ENCODE measurements at regions not wholly inside any gene's neighbourhood (a gene's known extent, or its start where the extent isn't known, plus 50 kb on each side); places are given as distances from the start of the nearest gene placed in this dataset.
A peak's percentile ranks its signal among the peaks of the same experiment; 100 is the strongest.

GRCh38 chr2:207468488-207468887 is 61.3 kb upstream of the CREB1 start:
- DNase-seq = no peak
- Histone ChIP-seq H3K4me1 (peaks cover 10% of the 10 kb centered on the region), H3K4me3 (no peak overlapping the region), H3K36me3 (no peaks in the 10 kb centered on the region), H3K27ac (replicated peaks) (no peak overlapping the region), H3K9me3 (replicated peaks) (no peaks in the 10 kb centered on the region), H3K27me3 (ENCODE audit: low read depth) (no peaks in the 10 kb centered on the region)
- intact Hi-C loops (cut with micrococcal nuclease) = loop anchor here (10.0 kb wide), 1 partner anchor 294 kb away; no protein-coding TSS in a partner anchor
- no peak for TF ChIP-seq CTCF (IDR thresholded peaks at IDR 0.05; ENCODE audit: borderline replicate concordance)

GRCh38 chr2:207469451-207469850 is 60.3 kb upstream of the CREB1 start:
- peaks cover 15% of the 10 kb centered on the region for H3K4me1 ChIP-seq
- no peaks in the 10 kb centered on the region for H3K27me3 ChIP-seq (ENCODE audit: low read depth)
- H3K36me3 ChIP-seq = no peaks in the 10 kb centered on the region
- intact Hi-C loops (cut with micrococcal nuclease) = loop anchor here (10.0 kb wide), 1 partner anchor 295 kb away; no protein-coding TSS in a partner anchor
- TF ChIP-seq CTCF (IDR thresholded peaks at IDR 0.05; ENCODE audit: borderline replicate concordance) = no peak
- H3K27ac ChIP-seq (replicated peaks) = no peak overlapping the region
- H3K4me3 ChIP-seq = no peak overlapping the region
- H3K9me3 ChIP-seq (replicated peaks) = no peaks in the 10 kb centered on the region
- DNase-seq = no peak

- intact Hi-C loops (cut with micrococcal nuclease) = loop anchor here (10.0 kb wide), 1 partner anchor 295 kb away; no protein-coding TSS in a partner anchor
- Histone ChIP-seq H3K4me1 (peaks cover 22% of the 10 kb centered on the region), H3K36me3 (no peaks in the 10 kb centered on the region), H3K4me3 (no peak overlapping the region), H3K27me3 (ENCODE audit: low read depth) (no peaks in the 10 kb centered on the region), H3K9me3 (replicated peaks) (no peaks in the 10 kb centered on the region), H3K27ac (replicated peaks) (no peak overlapping the region)
- no peak for DNase-seq
- TF ChIP-seq CTCF (IDR thresholded peaks at IDR 0.05; ENCODE audit: borderline replicate concordance) = no peak
Measured at GRCh38 chr2:207469943-207470729, 59.6 kb upstream of the CREB1 start.

GRCh38 chr2:207471261-207471660 is 58.5 kb upstream of the CREB1 start:
- Histone ChIP-seq H3K27ac (replicated peaks) (no peak overlapping the region), H3K4me1 (peaks cover 27% of the 10 kb centered on the region), H3K27me3 (ENCODE audit: low read depth) (no peaks in the 10 kb centered on the region), H3K36me3 (no peaks in the 10 kb centered on the region), H3K9me3 (replicated peaks) (no peaks in the 10 kb centered on the region), H3K4me3 (no peak overlapping the region)
- no peak for DNase-seq
- TF ChIP-seq CTCF (IDR thresholded peaks at IDR 0.05; ENCODE audit: borderline replicate concordance) = no peak
- intact Hi-C loops (cut with micrococcal nuclease) = no loop called here

GRCh38 chr2:207472343-207473048 is 57.3 kb upstream of the CREB1 start:
- H3K4me1 ChIP-seq = peaks cover 27% of the 10 kb centered on the region
- intact Hi-C loops (cut with micrococcal nuclease) = no loop called here
- H3K27ac ChIP-seq (replicated peaks) = peak overlapping the region; percentile 28
- no peaks in the 10 kb centered on the region for H3K9me3 ChIP-seq (replicated peaks)
- no peaks in the 10 kb centered on the region for H3K36me3 ChIP-seq
- H3K4me3 ChIP-seq = no peak overlapping the region
- no peak for TF ChIP-seq CTCF (IDR thresholded peaks at IDR 0.05; ENCODE audit: borderline replicate concordance)
- DNase-seq = no peak
- H3K27me3 ChIP-seq (ENCODE audit: low read depth) = no peaks in the 10 kb centered on the region
